HEK293 (cell line): ENCODE measurements at regions not wholly inside any gene's neighbourhood (a gene's known extent, or its start where the extent isn't known, plus 50 kb on each side); places are given as distances from the start of the nearest gene placed in this dataset.
"Not testable (repeated sequence)": the region's sequence is repeated elsewhere in the genome, so short reads cannot be mapped to it uniquely, and the experiment has no call there.

Experiments used
- CTCF ChIA-PET: fragments of 350-600 bp; formaldehyde crosslinking; extraction: SDS; loops from one replicate; lab custom pipeline; 2021; ENCODE audit warnings: antibody characterized with exemption; lab: Yijun Ruan, JAX
- POLR2A ChIA-PET: fragments of 300-600 bp; formaldehyde crosslinking; extraction: SDS; loops from one replicate; lab custom pipeline; 2020; ENCODE audit warnings: antibody characterized with exemption, inconsistent platforms; lab: Yijun Ruan, JAX
- H3K27ac ChIP-seq: fragments of 200-500 bp; sonication (Bioruptor generic); 2 replicates; pipeline ENCODE4 v1.5.1; 2014; ENCODE audit warnings: low read depth, low read length, control low read depth, inconsistent platforms; ENCODE audit errors: extremely low read depth
- H3K36me3 ChIP-seq, 2 experiments: fragments of 200-500 bp in 1 of 2; sonication (Bioruptor generic) in 1 of 2; 1 replicate in 1 of 2; 2 replicates in 1 of 2; pipeline ENCODE4 v1.5.1; 2014 to 2017; ENCODE audit warnings: inconsistent platforms in 2 of 2, low read length in 2 of 2; ENCODE audit not compliant: control insufficient read depth in 2 of 2, insufficient read depth in 1 of 2
- H3K4me1 ChIP-seq: fragments of 200-500 bp; sonication (Bioruptor generic); 2 replicates; pipeline ENCODE4 v1.5.1; 2014; ENCODE audit warnings: mild to moderate bottlenecking, low read length, inconsistent platforms; ENCODE audit not compliant: control insufficient read depth, insufficient read depth
- H3K4me3 ChIP-seq: 2 replicates; pipeline ENCODE4 v1.5.1; 2011; ENCODE audit warnings: low read depth, mild to moderate bottlenecking, control low read depth, low read length, moderate library complexity
- H3K9me3 ChIP-seq: fragments of 200-500 bp; sonication (Bioruptor generic); 2 replicates; pipeline ENCODE4 v1.5.1; 2014; ENCODE audit warnings: low read depth, low read length, inconsistent platforms; ENCODE audit not compliant: control insufficient read depth, insufficient read depth
- HOXA7 ChIP-seq: sonication (generic); formaldehyde crosslinking; IDR thresholded peaks from 2 replicates; pipeline ENCODE4 v1.8.1; 2022; ENCODE audit warnings: missing genetic modification reagents, borderline replicate concordance
- HOXC10 ChIP-seq: sonication (generic); formaldehyde crosslinking; IDR thresholded peaks from 2 replicates; pipeline ENCODE4 v1.8.1; 2023; ENCODE audit warnings: mild to moderate bottlenecking, missing genetic modification reagents
- PRDM1 ChIP-seq: fragments of 450-650 bp; formaldehyde crosslinking; IDR thresholded peaks from 2 replicates; pipeline ENCODE4; 2016; ENCODE audit warnings: missing biosample characterization, missing genetic modification characterization
- SP3 ChIP-seq: fragments of 450-650 bp; formaldehyde crosslinking; IDR thresholded peaks from 2 replicates; pipeline ENCODE4 v1.5.1; 2016; ENCODE audit warnings: missing biosample characterization, missing genetic modification characterization
- ZNF146 ChIP-seq: fragments of 450-650 bp; formaldehyde crosslinking; IDR thresholded peaks from 2 replicates; pipeline ENCODE4 v1.5.1; 2016; ENCODE audit warnings: missing biosample characterization, missing genetic modification characterization
- ZNF239 ChIP-seq: fragments of 450-650 bp; formaldehyde crosslinking; IDR thresholded peaks from 2 replicates; pipeline ENCODE4 v1.5.1; 2016; ENCODE audit warnings: missing biosample characterization, missing genetic modification characterization
- ZNF610 ChIP-seq: fragments of 450-650 bp; formaldehyde crosslinking; IDR thresholded peaks from 2 replicates; pipeline ENCODE4 v1.5.1; 2016; ENCODE audit warnings: missing biosample characterization, missing genetic modification characterization, borderline replicate concordance
- ZNF624 ChIP-seq: fragments of 450-650 bp; formaldehyde crosslinking; IDR thresholded peaks from 2 replicates; pipeline ENCODE4 v1.5.1; 2017; ENCODE audit warnings: missing biosample characterization, missing genetic modification characterization
- ZNF76 ChIP-seq: fragments of 450-650 bp; formaldehyde crosslinking; IDR thresholded peaks from 2 replicates; pipeline ENCODE4; 2016; ENCODE audit warnings: low read depth, missing biosample characterization, missing genetic modification characterization, borderline replicate concordance
- TF ChIP-seq, protein P1 (sequence below): fragments of 450-650 bp; formaldehyde crosslinking; IDR thresholded peaks from 2 replicates; pipeline ENCODE4 v1.5.1; 2017; ENCODE audit warnings: missing biosample characterization, missing genetic modification characterization
- TF ChIP-seq, protein P2 (sequence below): fragments of 450-650 bp; formaldehyde crosslinking; IDR thresholded peaks from 2 replicates; pipeline ENCODE4 v1.5.1; 2016; ENCODE audit warnings: missing biosample characterization, missing genetic modification characterization, low read depth
- TF ChIP-seq, protein P3 (sequence below): fragments of 450-650 bp; formaldehyde crosslinking; conservative IDR thresholded peaks from 2 replicates; pipeline ENCODE4 v1.5.1; 2016; ENCODE audit warnings: low read depth, missing biosample characterization, missing genetic modification characterization

DNA sequence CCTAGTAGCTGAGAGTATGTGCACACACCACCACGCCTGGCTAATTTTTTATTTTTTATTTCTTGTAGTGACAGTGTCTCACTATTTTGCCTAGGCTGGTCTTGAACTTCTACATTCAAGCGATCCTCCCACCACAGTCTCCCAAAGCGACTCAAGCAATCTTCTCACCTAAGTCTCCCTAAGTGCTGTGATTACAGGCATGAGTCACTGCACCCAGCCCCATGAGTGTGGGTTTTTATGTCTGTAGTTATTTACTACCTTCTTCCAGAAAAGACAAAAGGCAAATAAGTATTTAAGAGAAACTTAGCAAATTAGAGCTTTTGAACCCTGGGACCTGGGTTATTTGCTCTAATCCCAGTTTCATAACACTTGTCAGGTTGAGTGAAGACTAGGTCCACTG, 92.3 kb upstream of the HCRTR2 start:
- H3K27ac ChIP-seq = no peak overlapping the region
- no peaks in the 10 kb centered on the region for H3K4me1 ChIP-seq
- H3K4me3 ChIP-seq = no peak overlapping the region
- TF ChIP-seq, protein P1, sequence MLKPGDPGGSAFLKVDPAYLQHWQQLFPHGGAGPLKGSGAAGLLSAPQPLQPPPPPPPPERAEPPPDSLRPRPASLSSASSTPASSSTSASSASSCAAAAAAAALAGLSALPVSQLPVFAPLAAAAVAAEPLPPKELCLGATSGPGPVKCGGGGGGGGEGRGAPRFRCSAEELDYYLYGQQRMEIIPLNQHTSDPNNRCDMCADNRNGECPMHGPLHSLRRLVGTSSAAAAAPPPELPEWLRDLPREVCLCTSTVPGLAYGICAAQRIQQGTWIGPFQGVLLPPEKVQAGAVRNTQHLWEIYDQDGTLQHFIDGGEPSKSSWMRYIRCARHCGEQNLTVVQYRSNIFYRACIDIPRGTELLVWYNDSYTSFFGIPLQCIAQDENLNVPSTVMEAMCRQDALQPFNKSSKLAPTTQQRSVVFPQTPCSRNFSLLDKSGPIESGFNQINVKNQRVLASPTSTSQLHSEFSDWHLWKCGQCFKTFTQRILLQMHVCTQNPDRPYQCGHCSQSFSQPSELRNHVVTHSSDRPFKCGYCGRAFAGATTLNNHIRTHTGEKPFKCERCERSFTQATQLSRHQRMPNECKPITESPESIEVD (tag by site-specific recombination) = 0 out of 2 replicates have a peak, but pooled peaks have one; percentile 8
- no peak for TF ChIP-seq ZNF624
- ChIA-PET CTCF (interaction anchor here (1.0 kb wide), 1 partner anchor 364 kb away, joined by 3 read pairs; no protein-coding TSS in a partner anchor), POLR2A (no interaction called here)
- H3K36me3 ChIP-seq = no peaks in the 10 kb centered on the region
- no peaks in the 10 kb centered on the region for H3K9me3 ChIP-seq

DNA sequence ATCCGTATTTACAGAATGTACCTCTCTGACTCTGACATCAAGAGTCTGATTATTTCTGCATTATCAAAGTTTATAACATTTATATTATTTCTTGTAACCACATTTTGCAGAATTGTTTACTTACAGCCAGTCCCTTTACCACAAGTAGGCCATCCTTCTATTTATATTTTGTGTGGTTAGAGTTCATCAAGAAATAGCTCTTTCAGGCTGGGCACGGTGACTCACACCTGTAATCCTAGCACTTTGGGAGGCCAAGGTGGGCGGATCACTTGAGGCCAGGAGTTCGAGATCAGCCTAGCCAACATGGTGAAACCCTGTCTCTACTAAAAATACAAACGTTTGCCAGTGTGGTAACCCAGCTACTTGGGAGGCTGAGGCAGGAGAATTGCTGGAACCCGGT, 86.3 kb upstream of the HCRTR2 start:
- not testable (repeated sequence) for H3K9me3 ChIP-seq, H3K4me3 ChIP-seq, H3K4me1 ChIP-seq, H3K36me3 ChIP-seq, H3K27ac ChIP-seq
- ChIA-PET CTCF (interaction anchor here (0.6 kb wide), 1 partner anchor 169 kb away, joined by 3 read pairs; no protein-coding TSS in a partner anchor), POLR2A (interaction anchor here (0.7 kb wide), 1 partner anchor 87 kb away, joined by 5 read pairs; no protein-coding TSS in a partner anchor)

DNA sequence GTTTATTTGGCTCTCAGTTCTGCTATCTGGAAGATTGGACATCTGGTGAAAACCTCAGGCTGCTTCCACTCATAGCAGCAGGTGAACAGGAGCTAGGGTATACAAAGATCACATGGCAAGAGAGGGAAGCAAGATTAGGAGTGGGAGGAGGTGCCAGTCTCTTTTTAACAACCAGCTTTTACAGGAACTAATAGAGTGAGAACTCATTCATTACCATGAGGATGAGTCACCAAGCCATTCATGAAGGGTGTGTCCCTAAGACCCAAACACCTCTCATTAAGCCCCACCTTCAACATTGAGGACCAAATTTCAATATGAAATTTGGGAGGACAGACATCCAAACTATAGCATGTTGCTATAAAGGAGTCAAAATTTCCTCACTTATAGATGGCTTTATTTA, 85.4 kb upstream of the HCRTR2 start:
- no peaks in the 10 kb centered on the region for H3K9me3 ChIP-seq
- ChIA-PET POLR2A (no interaction called here), CTCF (no interaction called here)
- no peak overlapping the region for H3K4me3 ChIP-seq
- no peaks in the 10 kb centered on the region for H3K4me1 ChIP-seq
- H3K36me3 ChIP-seq = no peaks in the 10 kb centered on the region
- no peak overlapping the region for H3K27ac ChIP-seq
- TF ChIP-seq ZNF239 (tag by site-specific recombination) (no peak), SP3 (no peak), ZNF76 (tag by site-specific recombination) (no peak)

DNA sequence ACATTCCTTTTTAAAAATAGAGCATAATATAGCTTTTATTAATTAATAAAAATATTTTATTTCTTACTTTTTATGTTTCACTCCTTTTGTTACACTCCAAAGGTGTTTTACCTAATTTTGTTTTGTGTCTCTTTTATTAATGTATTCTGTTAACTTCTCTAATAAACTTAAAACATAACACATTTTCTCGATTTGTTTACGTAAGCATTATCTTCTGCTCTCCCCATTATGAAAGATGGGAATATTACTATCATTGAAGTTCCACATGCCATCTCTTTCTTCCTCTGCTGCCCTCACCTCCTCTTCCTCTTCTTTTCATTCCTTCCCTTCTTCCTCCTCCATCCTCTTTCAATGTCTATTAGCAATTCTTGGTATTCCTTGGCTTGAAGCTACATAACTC, 85.0 kb upstream of the HCRTR2 start:
- Histone ChIP-seq H3K4me3 (no peak overlapping the region), H3K36me3 (no peaks in the 10 kb centered on the region), H3K27ac (no peak overlapping the region), H3K9me3 (no peaks in the 10 kb centered on the region), H3K4me1 (no peaks in the 10 kb centered on the region)
- ChIA-PET POLR2A (no interaction called here), CTCF (interaction anchor here (0.7 kb wide), 2 partner anchors 73 to 371 kb away, joined by 3 read pairs; no protein-coding TSS in a partner anchor)
- TF ChIP-seq ZNF146 (tag by site-specific recombination) (no peak), PRDM1 (tag by site-specific recombination) (no peak), ZNF610 (no peak), HOXA7 (no peak), HOXC10 (CRISPR knock-in tag) (no peak)
- TF ChIP-seq, protein P2, sequence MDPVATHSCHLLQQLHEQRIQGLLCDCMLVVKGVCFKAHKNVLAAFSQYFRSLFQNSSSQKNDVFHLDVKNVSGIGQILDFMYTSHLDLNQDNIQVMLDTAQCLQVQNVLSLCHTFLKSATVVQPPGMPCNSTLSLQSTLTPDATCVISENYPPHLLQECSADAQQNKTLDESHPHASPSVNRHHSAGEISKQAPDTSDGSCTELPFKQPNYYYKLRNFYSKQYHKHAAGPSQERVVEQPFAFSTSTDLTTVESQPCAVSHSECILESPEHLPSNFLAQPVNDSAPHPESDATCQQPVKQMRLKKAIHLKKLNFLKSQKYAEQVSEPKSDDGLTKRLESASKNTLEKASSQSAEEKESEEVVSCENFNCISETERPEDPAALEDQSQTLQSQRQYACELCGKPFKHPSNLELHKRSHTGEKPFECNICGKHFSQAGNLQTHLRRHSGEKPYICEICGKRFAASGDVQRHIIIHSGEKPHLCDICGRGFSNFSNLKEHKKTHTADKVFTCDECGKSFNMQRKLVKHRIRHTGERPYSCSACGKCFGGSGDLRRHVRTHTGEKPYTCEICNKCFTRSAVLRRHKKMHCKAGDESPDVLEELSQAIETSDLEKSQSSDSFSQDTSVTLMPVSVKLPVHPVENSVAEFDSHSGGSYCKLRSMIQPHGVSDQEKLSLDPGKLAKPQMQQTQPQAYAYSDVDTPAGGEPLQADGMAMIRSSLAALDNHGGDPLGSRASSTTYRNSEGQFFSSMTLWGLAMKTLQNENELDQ (tag by site-specific recombination) = no peak
- TF ChIP-seq, protein P3, sequence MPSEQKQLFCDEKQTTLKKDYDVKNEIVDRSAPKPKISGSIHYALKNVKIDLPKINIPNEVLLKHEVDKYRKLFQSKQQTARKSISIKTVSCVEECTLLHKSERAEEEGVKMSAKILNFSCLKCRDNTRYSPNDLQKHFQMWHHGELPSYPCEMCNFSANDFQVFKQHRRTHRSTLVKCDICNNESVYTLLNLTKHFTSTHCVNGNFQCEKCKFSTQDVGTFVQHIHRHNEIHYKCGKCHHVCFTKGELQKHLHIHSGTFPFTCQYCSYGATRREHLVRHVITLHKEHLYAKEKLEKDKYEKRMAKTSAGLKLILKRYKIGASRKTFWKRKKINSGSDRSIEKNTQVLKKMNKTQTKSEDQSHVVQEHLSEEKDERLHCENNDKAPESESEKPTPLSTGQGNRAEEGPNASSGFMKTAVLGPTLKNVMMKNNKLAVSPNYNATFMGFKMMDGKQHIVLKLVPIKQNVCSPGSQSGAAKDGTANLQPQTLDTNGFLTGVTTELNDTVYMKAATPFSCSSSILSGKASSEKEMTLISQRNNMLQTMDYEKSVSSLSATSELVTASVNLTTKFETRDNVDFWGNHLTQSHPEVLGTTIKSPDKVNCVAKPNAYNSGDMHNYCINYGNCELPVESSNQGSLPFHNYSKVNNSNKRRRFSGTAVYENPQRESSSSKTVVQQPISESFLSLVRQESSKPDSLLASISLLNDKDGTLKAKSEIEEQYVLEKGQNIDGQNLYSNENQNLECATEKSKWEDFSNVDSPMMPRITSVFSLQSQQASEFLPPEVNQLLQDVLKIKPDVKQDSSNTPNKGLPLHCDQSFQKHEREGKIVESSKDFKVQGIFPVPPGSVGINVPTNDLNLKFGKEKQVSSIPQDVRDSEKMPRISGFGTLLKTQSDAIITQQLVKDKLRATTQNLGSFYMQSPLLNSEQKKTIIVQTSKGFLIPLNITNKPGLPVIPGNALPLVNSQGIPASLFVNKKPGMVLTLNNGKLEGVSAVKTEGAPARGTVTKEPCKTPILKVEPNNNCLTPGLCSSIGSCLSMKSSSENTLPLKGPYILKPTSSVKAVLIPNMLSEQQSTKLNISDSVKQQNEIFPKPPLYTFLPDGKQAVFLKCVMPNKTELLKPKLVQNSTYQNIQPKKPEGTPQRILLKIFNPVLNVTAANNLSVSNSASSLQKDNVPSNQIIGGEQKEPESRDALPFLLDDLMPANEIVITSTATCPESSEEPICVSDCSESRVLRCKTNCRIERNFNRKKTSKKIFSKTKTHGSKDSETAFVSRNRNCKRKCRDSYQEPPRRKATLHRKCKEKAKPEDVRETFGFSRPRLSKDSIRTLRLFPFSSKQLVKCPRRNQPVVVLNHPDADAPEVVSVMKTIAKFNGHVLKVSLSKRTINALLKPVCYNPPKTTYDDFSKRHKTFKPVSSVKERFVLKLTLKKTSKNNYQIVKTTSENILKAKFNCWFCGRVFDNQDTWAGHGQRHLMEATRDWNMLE = no peak
